HG03039 (cell line): ENCODE measurements at regions not wholly inside any gene's neighbourhood (a gene's known extent, or its start where the extent isn't known, plus 50 kb on each side); places are given as distances from the start of the nearest gene placed in this dataset.

Source experiments
- ATAC-seq: cut with Tn5 transposase; IDR thresholded peaks from one replicate; pipeline ENCODE4 v1.9.1; 2021; ENCODE audit warnings: mild to moderate bottlenecking, moderate library complexity; ENCODE audit not compliant: unreplicated experiment

GRCh38 chr5:2008851-2009629, 126.3 kb upstream of the IRX4 start:
- no peak for ATAC-seq

GRCh38 chr5:2007878-2008501, 125.3 kb upstream of the IRX4 start:
- no peak for ATAC-seq

GRCh38 chr5:2007496-2007877, 124.8 kb upstream of the IRX4 start:
- no peak for ATAC-seq

DNA sequence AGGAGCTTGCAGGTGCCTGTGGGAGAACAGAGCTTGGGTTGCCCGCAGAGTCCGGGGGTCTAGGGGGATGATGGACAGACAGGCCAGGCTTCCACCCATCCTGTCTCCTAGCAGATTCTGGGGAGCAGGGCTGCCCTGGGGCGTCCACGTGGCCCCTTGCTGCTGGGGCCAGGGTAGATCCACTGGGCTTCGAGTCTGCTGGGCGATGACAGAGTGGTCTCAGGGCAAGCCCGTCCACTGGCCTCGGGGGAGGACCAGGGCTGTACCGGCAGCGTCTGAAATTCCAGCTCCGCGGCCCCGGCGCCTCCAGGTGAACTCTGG, 124.2 kb upstream of the IRX4 start:
- no peak for ATAC-seq

DNA sequence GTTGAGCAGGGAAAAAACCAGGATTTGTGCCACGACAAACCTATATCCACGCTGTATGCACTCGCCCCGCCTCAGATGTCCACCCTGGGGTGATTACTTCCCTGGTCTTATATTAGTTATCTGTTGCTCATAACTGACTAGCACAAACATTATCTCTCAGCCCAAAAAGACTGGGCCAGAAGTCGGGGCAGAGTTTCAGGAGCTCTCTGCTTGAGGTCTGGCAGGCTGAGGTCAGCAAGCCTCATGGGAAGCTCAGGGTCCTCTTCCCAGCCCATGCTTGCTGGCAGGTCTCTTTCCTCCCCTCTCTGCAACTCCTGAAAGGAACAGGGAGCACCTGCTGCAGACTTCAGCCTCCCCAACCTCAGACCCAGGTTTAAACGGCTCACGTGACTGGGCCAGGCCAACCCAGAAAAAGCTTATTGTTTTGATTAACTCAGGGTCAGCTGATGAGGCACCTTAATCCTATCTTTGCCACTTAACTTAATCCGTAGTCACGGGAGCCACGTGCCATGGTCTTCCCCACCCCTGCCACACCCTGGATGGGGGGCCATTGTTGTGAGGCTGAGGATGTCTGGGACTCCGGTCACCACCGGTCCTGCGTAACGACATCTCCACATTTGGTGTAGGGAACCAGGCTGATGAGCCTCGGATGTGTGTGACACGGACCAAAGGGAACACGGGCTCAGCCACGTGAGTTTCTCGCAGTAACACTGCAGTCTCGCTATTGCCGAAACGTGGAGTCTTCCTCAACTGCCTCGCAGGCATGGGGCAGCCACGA, 123.7 kb upstream of the IRX4 start:
- ATAC-seq = no peak

GRCh38 chr5:2005101-2006041, 122.6 kb upstream of the IRX4 start:
- no peak for ATAC-seq

DNA sequence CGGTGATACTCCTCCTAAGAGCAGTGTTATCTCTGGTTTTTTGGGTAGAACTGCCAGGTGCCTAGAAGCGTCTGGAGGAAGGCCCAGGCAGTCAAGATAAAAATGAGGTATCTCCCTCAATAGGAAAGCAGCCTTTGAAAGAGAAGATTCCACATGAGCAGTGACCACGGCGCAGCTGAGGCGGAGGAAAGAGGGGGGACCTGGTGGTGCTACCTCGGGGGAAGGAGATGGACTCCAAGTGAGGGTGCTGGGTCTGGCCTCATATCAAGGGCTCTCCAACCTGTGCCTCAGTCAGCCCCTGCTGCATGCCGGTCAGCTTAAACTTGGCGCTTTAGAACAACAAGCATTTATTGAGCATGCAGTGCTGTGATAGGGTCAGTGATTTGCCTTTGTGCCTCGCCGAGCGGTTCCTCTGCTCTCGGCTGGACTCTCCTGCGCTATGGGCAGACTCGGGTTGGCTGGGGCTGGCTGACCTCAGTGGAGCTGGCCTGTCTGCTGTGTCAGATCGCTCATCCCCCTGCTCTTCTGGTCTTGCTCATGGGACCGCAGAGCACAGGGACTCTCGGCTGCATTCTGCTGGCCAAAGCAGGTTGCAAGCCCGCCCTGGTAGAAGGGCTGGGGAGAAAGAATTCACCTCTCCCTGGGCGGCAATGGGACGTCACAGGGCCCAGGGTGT, 121.1 kb upstream of the IRX4 start:
- ATAC-seq = no peak

DNA sequence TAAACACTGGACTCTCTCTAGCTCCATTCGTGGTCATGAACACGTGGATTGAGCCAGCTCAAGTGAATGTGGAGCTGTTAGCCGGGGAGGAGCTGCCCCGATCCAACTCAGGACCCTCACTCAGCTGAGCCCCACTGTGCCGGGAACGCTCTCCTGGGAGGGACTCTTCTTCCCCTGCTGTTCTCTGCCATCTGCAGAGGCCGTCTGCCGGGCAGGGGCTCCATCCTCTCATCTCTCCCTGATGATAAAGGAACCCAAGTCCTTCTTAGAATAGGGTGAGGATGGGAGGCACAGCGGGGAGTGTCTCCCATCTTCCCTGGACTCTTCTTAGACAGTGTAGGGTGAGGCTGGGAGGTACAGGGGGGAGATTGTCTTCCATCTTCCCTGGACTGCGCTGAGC, 120.5 kb upstream of the IRX4 start:
- ATAC-seq = no peak

DNA sequence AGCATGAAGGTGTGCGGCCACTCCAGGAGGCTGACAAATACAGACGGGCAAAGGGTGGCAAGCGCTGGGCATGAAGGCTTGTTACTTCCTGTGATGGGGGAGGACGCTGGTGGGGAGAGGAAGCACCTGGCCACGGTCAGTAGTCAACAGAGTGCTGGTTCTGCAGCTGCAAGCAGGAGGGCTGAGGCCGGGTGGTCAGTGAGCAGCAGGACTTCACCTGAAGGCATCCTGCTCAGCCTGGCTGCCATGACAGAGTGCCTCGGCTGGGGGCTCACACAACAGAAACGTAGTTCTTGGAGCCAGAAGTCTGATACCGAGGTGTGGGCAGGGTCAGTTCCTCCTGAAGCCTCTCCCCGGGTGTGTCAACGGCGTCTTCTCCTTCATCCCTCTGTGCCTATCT, 118.6 kb upstream of the IRX4 start:
- no peak for ATAC-seq

- ATAC-seq = no peak
Measured at GRCh38 chr5:2000591-2000990, 117.9 kb upstream of the IRX4 start.

- no peak for ATAC-seq
Measured at GRCh38 chr5:1999794-2000193, 117.1 kb upstream of the IRX4 start.

GRCh38 chr5:1998716-1999317, 116.1 kb upstream of the IRX4 start:
- no peak for ATAC-seq

GRCh38 chr5:1998348-1998669, 115.6 kb upstream of the IRX4 start:
- ATAC-seq = no peak

GRCh38 chr5:1997640-1998347, 115.1 kb upstream of the IRX4 start:
- ATAC-seq = no peak

GRCh38 chr5:1995491-1995890, 112.8 kb upstream of the IRX4 start:
- no peak for ATAC-seq

- no peak for ATAC-seq
Measured at GRCh38 chr5:1987471-1987870, 104.7 kb upstream of the IRX4 start.

GRCh38 chr5:1985781-1986180, 103.1 kb upstream of the IRX4 start:
- ATAC-seq = no peak

DNA sequence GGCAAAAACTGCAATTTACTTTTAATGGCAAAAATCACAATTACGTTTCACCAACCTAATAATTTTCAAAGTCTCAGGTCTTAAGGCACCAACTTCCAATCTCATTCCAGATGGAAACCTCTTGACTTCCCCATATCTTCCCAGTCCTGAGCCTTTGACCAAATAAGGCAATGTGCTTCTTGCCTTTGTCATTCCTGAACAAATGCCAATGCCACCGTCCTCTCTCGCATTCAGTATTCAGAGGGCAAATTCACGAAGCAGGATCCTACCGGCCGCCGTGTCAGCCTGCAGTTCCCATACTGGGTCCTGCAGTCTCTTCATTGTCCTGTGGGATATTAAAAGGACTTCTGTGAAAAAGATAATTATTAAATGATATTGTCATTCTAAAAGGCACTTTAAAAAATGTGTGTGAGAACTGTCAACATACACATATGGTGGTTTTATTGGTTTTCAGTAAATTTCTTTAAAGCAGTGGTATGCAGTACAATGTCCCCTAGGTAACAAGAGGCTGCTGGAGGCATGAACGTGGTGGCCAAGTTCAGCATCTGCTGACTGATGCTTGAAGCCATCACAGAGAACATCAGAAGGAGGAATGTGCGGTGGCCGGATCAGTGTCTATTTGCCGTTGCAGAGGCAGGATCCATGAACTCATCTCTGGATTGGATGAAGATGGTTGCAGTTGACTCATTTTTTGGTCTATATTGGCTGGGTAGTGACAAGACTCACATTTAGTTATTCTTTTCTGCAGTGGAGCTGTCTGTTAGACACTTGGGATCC, 101.4 kb upstream of the IRX4 start:
- ATAC-seq = no peak

DNA sequence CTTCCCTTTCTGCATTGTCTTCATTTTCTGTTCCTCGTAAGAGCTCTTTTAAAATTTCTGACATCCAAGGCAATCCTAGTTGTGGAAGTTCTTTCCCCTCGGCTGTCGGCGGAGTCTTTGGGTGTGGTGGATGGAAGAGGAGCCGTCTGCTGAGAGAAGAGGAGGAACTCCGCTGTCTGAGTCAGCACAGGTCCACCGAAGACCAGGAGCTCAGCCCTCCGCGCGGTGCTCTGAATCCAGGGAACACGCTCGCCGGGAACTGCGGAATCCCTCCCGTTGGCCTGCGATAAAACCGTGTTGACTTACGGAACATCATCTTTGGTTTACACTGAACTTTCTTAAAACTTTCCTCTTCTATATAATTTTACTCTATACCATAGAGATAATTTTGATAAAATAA, 100.7 kb upstream of the IRX4 start:
- no peak for ATAC-seq
